ENCODE measurements at regions not wholly inside any gene's neighbourhood (a gene's known extent, or its start where the extent isn't known, plus 50 kb on each side); places are given as distances from the start of the nearest gene placed in this dataset.

GRCh38 chr3:64828276-64828675, 140.5 kb upstream of the ADAMTS9 start (continued):
- TF ChIP-seq CTCF (conservative IDR thresholded peaks at IDR 0.05; ENCODE audit: low read depth in 2 of 2) (no peak), STAT1 (IDR thresholded peaks at IDR 0.05; ENCODE audit: unreplicated experiment) (no peak), CREB1 (CRISPR knock-in tag; IDR thresholded peaks at IDR 0.05; ENCODE audit: low read depth) (no peak), NANOG (IDR thresholded peaks at IDR 0.05; ENCODE audit: borderline replicate concordance) (no peak), ETS1 (IDR thresholded peaks at IDR 0.05) (no peak)

GRCh38 chr3:64827431-64827830, 139.6 kb upstream of the ADAMTS9 start:
- Mint-ChIP-seq H3K4me3 (no peak overlapping the region), H3K4me1 (peaks cover 15% of the 10 kb centered on the region; the same call in 2 of the 3 replicates), H3K36me3 (ENCODE audit: low read depth) (no peaks in the 10 kb centered on the region), H3K27me3 (ENCODE audit: insufficient read depth, low read depth, poor library complexity) (peaks cover 3% of the 10 kb centered on the region), H3K9me3 (no peaks in the 10 kb centered on the region), H3K27ac (no peak overlapping the region)
- DNase-seq (ENCODE audit: low spot score): no peak
- Histone ChIP-seq H3K4me2 (no peak overlapping the region), H3K9me2 (ENCODE audit: insufficient read depth) (no peaks in the 10 kb centered on the region), H3F3A (replicated peaks; ENCODE audit: low read depth) (no peaks in the 10 kb centered on the region), H3K4me1 (ENCODE audit: insufficient read depth) (peaks cover 14% of the 10 kb centered on the region), H3K36me3 (ENCODE audit: insufficient read depth) (no peaks in the 10 kb centered on the region), H4K20me1 (replicated peaks; ENCODE audit: insufficient read depth) (no peaks in the 10 kb centered on the region), H3K79me2 (replicated peaks; ENCODE audit: insufficient read depth) (no peaks in the 10 kb centered on the region), H2AFZ (no peak overlapping the region; the same call in 1 of the 2 replicates), H3K27me3 (ENCODE audit: insufficient read depth) (no peaks in the 10 kb centered on the region), H3K27ac (ENCODE audit: low read depth) (no peak overlapping the region), H3K4me3 (no peak overlapping the region)
- no peak for ATAC-seq
- TF ChIP-seq POLR2AphosphoS5 (IDR thresholded peaks at IDR 0.05; ENCODE audit: low read depth) (no peak), JUNB (IDR thresholded peaks at IDR 0.05; ENCODE audit: unreplicated experiment) (no peak)

- ATAC-seq (no peak), DNase-seq (ENCODE audit: low spot score) (no peak)
- Mint-ChIP-seq H3K9me3 (no peaks in the 10 kb centered on the region), H3K4me3 (no peak overlapping the region), H3K4me1 (peaks cover 15% of the 10 kb centered on the region; the same call in 2 of the 3 replicates), H3K27ac (no peak overlapping the region), H3K27me3 (ENCODE audit: insufficient read depth, low read depth, poor library complexity) (peaks cover 3% of the 10 kb centered on the region), H3K36me3 (ENCODE audit: low read depth) (no peaks in the 10 kb centered on the region)
- no peak overlapping the region for H3K4me2 ChIP-seq
- no peaks in the 10 kb centered on the region for H3K9me2 ChIP-seq (ENCODE audit: insufficient read depth)
- H3K27ac ChIP-seq (ENCODE audit: low read depth): no peak overlapping the region
- no peaks in the 10 kb centered on the region for H3K36me3 ChIP-seq (ENCODE audit: insufficient read depth)
- H3K27me3 ChIP-seq (ENCODE audit: insufficient read depth): no peaks in the 10 kb centered on the region
- H2AFZ ChIP-seq: no peak overlapping the region
- no peak overlapping the region for H3K4me3 ChIP-seq
- H3K79me2 ChIP-seq (replicated peaks; ENCODE audit: insufficient read depth): no peaks in the 10 kb centered on the region
- no peaks in the 10 kb centered on the region for H3F3A ChIP-seq (replicated peaks; ENCODE audit: low read depth)
- H3K4me1 ChIP-seq (ENCODE audit: insufficient read depth): peaks cover 14% of the 10 kb centered on the region
- H4K20me1 ChIP-seq (replicated peaks; ENCODE audit: insufficient read depth): no peaks in the 10 kb centered on the region
- no peak for TF ChIP-seq EZH2 (IDR thresholded peaks at IDR 0.05; ENCODE audit: low read depth, unreplicated experiment)
- no peak for TF ChIP-seq CTCF (conservative IDR thresholded peaks at IDR 0.05; ENCODE audit: low read depth in 2 of 2)
- no peak for TF ChIP-seq REST (IDR thresholded peaks at IDR 0.05; ENCODE audit: unreplicated experiment)
- TF ChIP-seq POLR2AphosphoS5 (IDR thresholded peaks at IDR 0.05; ENCODE audit: low read depth): no peak
- no peak for TF ChIP-seq CREB1 (CRISPR knock-in tag; IDR thresholded peaks at IDR 0.05; ENCODE audit: low read depth)
These were observed 139.2 kb upstream of the ADAMTS9 start for GRCh38 chr3:64827019-64827418.
